ENCODE measurements at regions not wholly inside any gene's neighbourhood (a gene's known extent, or its start where the extent isn't known, plus 50 kb on each side); places are given as distances from the start of the nearest gene placed in this dataset.

- TF ChIP-seq, protein P1, sequence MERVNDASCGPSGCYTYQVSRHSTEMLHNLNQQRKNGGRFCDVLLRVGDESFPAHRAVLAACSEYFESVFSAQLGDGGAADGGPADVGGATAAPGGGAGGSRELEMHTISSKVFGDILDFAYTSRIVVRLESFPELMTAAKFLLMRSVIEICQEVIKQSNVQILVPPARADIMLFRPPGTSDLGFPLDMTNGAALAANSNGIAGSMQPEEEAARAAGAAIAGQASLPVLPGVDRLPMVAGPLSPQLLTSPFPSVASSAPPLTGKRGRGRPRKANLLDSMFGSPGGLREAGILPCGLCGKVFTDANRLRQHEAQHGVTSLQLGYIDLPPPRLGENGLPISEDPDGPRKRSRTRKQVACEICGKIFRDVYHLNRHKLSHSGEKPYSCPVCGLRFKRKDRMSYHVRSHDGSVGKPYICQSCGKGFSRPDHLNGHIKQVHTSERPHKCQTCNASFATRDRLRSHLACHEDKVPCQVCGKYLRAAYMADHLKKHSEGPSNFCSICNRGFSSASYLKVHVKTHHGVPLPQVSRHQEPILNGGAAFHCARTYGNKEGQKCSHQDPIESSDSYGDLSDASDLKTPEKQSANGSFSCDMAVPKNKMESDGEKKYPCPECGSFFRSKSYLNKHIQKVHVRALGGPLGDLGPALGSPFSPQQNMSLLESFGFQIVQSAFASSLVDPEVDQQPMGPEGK (CRISPR knock-in tag; IDR thresholded peaks at IDR 0.05; ENCODE audit: borderline replicate concordance): no peak
- TF ChIP-seq RARB (CRISPR knock-in tag; IDR thresholded peaks at IDR 0.05) (no peak), GLIS3 (CRISPR knock-in tag; IDR thresholded peaks at IDR 0.05) (no peak), ZNF70 (CRISPR knock-in tag; IDR thresholded peaks at IDR 0.05) (no peak)
- TF ChIP-seq, protein P2, sequence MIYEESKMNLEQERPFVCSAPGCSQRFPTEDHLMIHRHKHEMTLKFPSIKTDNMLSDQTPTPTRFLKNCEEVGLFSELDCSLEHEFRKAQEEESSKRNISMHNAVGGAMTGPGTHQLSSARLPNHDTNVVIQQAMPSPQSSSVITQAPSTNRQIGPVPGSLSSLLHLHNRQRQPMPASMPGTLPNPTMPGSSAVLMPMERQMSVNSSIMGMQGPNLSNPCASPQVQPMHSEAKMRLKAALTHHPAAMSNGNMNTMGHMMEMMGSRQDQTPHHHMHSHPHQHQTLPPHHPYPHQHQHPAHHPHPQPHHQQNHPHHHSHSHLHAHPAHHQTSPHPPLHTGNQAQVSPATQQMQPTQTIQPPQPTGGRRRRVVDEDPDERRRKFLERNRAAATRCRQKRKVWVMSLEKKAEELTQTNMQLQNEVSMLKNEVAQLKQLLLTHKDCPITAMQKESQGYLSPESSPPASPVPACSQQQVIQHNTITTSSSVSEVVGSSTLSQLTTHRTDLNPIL (CRISPR knock-in tag; IDR thresholded peaks at IDR 0.05; ENCODE audit: low read depth): no peak
Measured at GRCh38 chr2:64300066-64300465, 153.9 kb upstream of the LGALSL start.

Measured in SK-N-SH treated with all-trans-retinoic acid at 6 μM for 48 hours (cell line).